ENCODE measurements at regions not wholly inside any gene's neighbourhood (a gene's known extent, or its start where the extent isn't known, plus 50 kb on each side); places are given as distances from the start of the nearest gene placed in this dataset.
A peak's percentile ranks its signal among the peaks of the same experiment; 100 is the strongest.
"Not testable (repeated sequence)": the region's sequence is repeated elsewhere in the genome, so short reads cannot be mapped to it uniquely, and the experiment has no call there.

- no peak for DNase-seq (ENCODE audit: low read depth)
These were observed 57.7 kb downstream of the RAD51AP2 start for GRCh38 chr2:17460371-17461086.

- DNase-seq (ENCODE audit: low read depth): no peak
These were observed 62.9 kb downstream of the RAD51AP2 start for GRCh38 chr2:17455343-17455742.

DNA sequence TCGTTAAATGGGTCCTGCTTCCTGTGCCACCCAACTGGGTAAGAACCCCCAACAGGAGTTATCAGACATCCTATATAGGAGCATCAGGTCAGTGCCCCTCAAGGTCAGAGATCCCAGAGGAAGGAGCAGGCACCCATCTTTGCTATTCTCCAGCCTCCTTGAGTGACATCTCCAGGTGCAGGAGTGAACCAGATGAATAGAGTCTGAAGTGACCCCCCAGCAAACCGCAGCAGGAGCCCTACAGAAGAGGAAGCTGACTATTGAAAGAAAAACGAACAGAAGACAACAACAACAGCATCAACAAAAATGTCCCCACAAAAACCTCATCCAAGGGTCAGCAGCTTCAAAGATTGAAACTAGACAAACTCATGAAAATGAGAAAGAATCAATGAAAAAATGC lies 72.0 kb downstream of the RAD51AP2 start:
- not testable (repeated sequence) for DNase-seq (ENCODE audit: low read depth)

- no peak for DNase-seq (ENCODE audit: low read depth)
These were observed 72.5 kb downstream of the RAD51AP2 start for GRCh38 chr2:17445744-17446143.

GRCh38 chr2:17442334-17442733 lies 75.9 kb downstream of the RAD51AP2 start:
- DNase-seq (ENCODE audit: low read depth): no peak

GRCh38 chr2:17441790-17442189 lies 76.5 kb downstream of the RAD51AP2 start:
- DNase-seq (ENCODE audit: low read depth): no peak

DNA sequence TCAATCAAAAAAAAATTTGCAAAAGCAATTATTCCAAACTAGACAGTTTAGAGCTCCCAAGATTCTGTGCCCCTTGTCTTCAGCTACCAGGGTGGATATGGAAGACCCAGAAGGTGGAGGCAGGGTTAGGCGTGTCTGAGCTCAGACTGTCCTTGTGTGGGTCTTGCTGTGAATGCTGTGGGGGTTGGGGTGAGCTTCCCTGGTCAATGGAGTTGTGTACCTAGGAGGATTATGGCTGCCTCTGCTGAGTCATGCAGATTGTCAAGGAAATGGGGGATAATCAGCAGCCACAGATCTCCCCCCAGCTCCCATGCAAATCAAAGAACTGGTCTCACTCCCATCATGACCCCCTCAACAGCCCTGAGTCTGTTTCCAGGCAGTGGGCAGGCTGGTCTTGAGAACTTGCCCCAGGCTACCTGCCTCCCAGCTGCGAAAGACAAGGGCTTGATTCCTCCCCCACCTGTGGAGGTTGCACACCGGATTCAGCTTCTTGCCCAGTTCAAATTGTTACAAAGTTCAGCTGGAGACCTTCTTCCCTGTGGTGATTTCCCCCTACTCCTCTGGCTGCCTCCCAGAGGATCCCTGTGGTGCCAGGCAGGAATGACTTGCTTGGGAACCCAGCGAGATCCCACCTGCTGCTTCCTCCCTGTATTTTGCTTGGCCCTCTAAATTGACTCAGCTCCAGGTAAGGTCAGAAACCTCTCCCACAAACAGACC lies 77.0 kb downstream of the RAD51AP2 start:
- DNase-seq (ENCODE audit: low read depth): no peak

DNA sequence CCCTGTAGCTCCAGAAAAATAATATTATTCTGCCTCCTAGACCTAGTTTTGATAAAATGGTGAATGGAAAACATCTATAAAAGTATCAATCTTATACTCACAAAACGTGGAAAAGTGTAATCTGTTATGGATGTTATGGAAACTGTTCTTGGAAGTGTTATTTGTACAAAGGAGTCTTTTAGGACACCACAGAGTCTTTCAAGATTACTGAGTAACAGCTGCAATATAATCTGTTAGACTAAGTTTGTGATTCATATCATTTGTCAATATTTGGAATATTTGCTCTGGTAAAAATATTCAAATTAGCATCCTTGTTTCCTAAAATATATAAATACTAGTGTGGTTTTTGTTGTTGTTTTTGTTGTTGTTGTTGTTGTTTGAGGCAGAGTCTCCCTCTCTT lies 87.9 kb downstream of the RAD51AP2 start:
- no peak for DNase-seq (ENCODE audit: low read depth)

- peak; percentile 57 for DNase-seq (ENCODE audit: low read depth)
These were observed 89.1 kb downstream of the RAD51AP2 start for GRCh38 chr2:17429130-17429529.

- no peak for DNase-seq (ENCODE audit: low read depth)
These were observed 90.8 kb downstream of the RAD51AP2 start for GRCh38 chr2:17427401-17427800.

DNA sequence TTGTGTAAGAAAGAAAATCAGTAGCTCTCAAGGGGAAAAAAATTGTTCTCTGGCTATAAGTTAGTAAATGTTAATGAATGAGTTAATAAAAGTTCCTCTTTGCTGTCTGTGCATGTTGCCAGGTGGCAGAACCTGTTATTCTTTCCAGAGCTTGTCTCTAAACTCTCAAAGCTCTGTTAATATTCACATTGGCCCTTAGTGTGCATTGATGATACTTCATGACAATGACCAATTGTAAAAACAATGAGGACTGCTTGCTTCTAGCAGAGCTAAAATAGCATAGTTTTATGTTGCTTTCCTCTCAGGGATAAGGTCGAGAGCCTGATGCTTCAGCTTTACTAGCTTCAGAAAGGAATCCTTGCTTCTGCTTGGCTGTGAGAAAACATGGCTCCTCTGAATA lies 91.5 kb downstream of the RAD51AP2 start:
- no peak for DNase-seq (ENCODE audit: low read depth)

DNA sequence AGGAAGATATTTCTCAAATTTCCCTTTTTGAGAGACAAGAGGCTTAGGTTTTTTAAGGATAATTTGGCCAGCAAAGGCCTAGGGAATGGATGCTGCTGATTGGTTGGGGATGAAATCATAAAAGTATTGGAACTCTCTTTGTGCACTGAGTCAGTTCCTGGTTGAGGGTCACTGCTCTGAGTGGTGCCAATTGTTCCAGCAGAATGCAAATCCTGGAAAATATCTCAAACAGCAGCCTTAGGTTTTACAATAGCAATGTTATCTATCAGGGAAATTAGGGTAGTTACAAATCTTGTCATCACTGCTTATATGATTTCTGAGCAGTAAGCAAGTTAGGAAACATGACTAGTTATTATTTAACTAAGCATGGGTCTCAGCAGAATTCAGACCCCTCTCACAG lies 96.2 kb downstream of the RAD51AP2 start:
- DNase-seq (ENCODE audit: low read depth): no peak

- DNase-seq (ENCODE audit: low read depth): peak; percentile 81
These were observed 101.3 kb downstream of the RAD51AP2 start for GRCh38 chr2:17416884-17417391.

GRCh38 chr2:17413036-17413435 lies 105.2 kb downstream of the RAD51AP2 start:
- DNase-seq (ENCODE audit: low read depth): no peak

GRCh38 chr2:17401096-17401495 lies 117.1 kb downstream of the RAD51AP2 start:
- no peak for DNase-seq (ENCODE audit: low read depth)

DNA sequence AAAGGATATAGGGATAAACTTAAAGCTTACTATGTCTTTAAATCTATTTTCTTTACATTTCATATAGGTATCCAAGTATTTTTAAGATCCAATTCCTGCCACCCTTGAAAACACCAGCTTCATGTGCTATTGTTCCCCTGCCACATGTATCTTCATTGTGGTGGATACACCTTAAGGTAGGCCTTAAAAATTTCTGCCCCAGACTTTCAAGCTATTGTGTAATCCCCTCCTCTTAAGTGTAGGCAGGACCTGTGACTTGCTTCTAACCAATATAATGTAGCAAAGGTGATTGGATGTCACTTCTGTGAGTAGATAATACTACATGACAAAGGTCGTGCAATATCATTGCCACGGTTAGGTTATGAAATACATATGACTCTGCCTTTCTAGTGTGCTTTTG lies 119.5 kb downstream of the RAD51AP2 start:
- DNase-seq (ENCODE audit: low read depth): no peak

GRCh38 chr2:17388798-17389197 lies 129.4 kb downstream of the RAD51AP2 start:
- DNase-seq (ENCODE audit: low read depth): no peak

DNA sequence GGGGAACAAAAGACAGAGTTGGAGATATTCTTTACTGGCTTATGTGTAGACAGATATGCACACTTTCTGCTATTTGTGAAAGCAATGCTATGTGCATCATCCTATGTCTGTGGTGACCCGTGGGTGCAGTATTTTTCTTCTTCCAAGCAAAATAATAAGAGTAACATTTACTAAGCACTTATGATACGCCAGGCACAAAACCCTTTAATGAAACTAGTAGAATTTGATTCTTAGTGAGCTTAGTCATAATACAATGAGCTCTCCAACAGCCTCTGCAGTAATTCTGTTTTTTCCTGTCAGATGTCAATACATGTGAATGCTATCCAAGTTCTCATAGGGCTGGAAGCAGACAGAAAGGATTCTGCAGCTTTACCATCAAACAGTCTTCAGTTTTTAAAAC lies 130.6 kb downstream of the RAD51AP2 start:
- no peak for DNase-seq (ENCODE audit: low read depth)

GRCh38 chr2:17386771-17387170 lies 131.5 kb downstream of the RAD51AP2 start:
- no peak for DNase-seq (ENCODE audit: low read depth)

DNA sequence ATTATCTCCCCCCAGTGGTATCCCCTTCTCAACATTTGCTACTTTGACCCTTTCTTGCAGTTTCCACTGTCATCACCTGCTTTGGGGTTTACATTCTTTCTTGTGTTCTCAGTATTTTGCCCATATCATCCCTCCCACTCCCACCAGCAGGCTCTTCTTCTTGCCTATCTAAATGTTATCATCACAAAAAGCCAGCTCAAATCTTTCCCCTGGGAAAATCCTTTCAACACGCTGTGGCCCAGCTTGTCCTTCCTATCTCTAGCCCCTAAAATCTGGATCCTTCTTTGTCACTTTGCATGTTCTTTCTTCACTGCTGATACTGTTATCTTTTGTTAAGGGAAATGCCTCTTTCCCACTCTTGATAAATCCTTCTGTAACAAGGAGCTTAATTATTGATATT lies 138.2 kb downstream of the RAD51AP2 start:
- DNase-seq (ENCODE audit: low read depth): no peak

GRCh38 chr2:17375262-17375661 lies 143.0 kb downstream of the RAD51AP2 start:
- no peak for DNase-seq (ENCODE audit: low read depth)

DNA sequence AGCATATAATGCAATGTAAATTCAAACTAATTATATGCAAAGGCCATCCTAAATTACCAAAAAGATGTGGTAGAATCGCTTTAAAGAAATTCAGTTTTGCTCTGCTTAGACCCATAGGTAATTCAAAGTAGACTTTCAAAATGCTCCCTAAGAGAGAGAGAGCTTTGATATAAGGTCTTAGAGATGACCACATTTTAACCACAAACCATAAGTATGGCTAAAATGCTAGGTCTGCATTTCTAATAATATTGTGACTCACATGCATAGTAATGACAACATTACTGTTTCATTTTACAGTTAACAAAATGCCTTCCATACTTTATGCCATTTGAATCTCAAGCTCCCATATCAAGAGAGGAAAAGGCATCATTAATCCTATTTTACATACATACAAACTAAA lies 144.5 kb downstream of the RAD51AP2 start:
- peak; percentile 44 for DNase-seq (ENCODE audit: low read depth)

DNA sequence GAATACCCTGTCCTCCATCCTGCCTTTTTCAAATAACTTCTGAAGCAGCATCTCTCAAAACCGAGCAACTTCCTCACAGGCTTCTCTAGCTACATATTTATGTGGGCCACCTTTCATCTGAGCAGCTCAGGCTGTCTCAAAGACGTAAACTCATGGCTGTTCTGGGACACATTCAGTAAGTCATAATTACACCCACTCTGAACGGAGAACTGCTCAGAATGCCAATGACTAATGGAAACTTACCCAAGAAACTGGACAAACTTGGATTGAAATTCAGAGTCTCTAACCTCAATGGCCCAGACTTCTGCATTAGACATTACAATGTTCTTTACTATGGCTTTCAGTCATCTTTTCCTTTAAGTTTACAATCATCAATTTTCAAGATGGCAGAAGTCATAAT lies 145.2 kb downstream of the RAD51AP2 start:
- DNase-seq (ENCODE audit: low read depth): no peak

GRCh38 chr2:17363846-17364245 lies 154.4 kb downstream of the RAD51AP2 start:
- no peak for DNase-seq (ENCODE audit: low read depth)

Measured in HS-5 (cell line).